Activated naive CD8-positive, alpha-beta T cell treated with anti-CD3 and anti-CD28 coated beads for 36 hours (primary cell): ENCODE measurements at regions not wholly inside any gene's neighbourhood (a gene's known extent, or its start where the extent isn't known, plus 50 kb on each side); places are given as distances from the start of the nearest gene placed in this dataset.
"Not testable (repeated sequence)": the region's sequence is repeated elsewhere in the genome, so short reads cannot be mapped to it uniquely, and the experiment has no call there.

ENCODE experiments used
- DNase-seq: peaks from one replicate; pipeline ENCODE4 v3.0.0; 2021
- H3K27ac Mint-ChIP-seq: one replicate; pipeline ENCODE4 v1.8.0; 2022; ENCODE audit warnings: mild to moderate bottlenecking, moderate library complexity, mixed read lengths
- H3K27me3 Mint-ChIP-seq: one replicate; pipeline ENCODE4 v1.8.0; 2022; ENCODE audit warnings: mild to moderate bottlenecking, mixed read lengths
- H3K36me3 Mint-ChIP-seq: one replicate; pipeline ENCODE4 v1.8.0; 2021; ENCODE audit warnings: mild to moderate bottlenecking, mixed read lengths
- H3K4me1 Mint-ChIP-seq: one replicate; pipeline ENCODE4 v1.8.0; 2021; ENCODE audit warnings: mixed read lengths
- H3K4me3 Mint-ChIP-seq: one replicate; pipeline ENCODE4 v1.8.0; 2022; ENCODE audit warnings: mild to moderate bottlenecking, moderate library complexity, mixed read lengths
- H3K9me3 Mint-ChIP-seq: one replicate; pipeline ENCODE4 v1.8.0; 2022; ENCODE audit warnings: mixed read lengths

GRCh38 chr7:156334636-156335035, 305.9 kb upstream of the RNF32 start:
- Mint-ChIP-seq H3K36me3 (no peaks in the 10 kb centered on the region), H3K4me3 (no peak overlapping the region), H3K27me3 (peaks cover 15% of the 10 kb centered on the region), H3K9me3 (no peaks in the 10 kb centered on the region), H3K27ac (no peak overlapping the region), H3K4me1 (no peaks in the 10 kb centered on the region)
- DNase-seq, result no peak

- H3K4me1 Mint-ChIP-seq, result no peaks in the 10 kb centered on the region
- no peaks in the 10 kb centered on the region for H3K36me3 Mint-ChIP-seq
- no peak overlapping the region for H3K27ac Mint-ChIP-seq
- DNase-seq, result no peak
- H3K27me3 Mint-ChIP-seq, result peaks cover 14% of the 10 kb centered on the region
- H3K9me3 Mint-ChIP-seq, result no peaks in the 10 kb centered on the region
- no peak overlapping the region for H3K4me3 Mint-ChIP-seq
These were observed 312.7 kb upstream of the RNF32 start for GRCh38 chr7:156327916-156328315.

DNA sequence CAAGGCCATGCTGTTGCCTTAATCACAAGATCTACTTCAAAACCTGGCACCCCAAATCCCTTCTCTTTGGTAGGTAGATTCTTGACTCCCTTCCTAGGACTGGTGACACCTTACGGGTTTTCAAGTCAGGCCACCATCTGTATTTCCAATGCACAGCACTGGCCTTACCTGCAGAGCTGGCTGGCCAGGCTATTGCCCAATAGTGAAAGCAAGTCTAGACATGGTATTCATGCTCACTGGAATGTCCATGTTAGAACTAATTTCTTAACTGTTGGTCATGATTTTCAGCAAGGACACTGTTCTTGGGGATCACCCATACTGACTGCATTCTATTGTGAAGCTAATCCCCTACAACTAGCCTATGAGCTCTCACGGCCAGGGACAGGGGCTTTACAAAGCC, 313.1 kb upstream of the RNF32 start:
- H3K9me3 Mint-ChIP-seq, result no peaks in the 10 kb centered on the region
- H3K4me3 Mint-ChIP-seq, result no peak overlapping the region
- H3K27ac Mint-ChIP-seq, result no peak overlapping the region
- no peaks in the 10 kb centered on the region for H3K36me3 Mint-ChIP-seq
- DNase-seq, result no peak
- H3K4me1 Mint-ChIP-seq, result no peaks in the 10 kb centered on the region
- peaks cover 14% of the 10 kb centered on the region for H3K27me3 Mint-ChIP-seq

DNA sequence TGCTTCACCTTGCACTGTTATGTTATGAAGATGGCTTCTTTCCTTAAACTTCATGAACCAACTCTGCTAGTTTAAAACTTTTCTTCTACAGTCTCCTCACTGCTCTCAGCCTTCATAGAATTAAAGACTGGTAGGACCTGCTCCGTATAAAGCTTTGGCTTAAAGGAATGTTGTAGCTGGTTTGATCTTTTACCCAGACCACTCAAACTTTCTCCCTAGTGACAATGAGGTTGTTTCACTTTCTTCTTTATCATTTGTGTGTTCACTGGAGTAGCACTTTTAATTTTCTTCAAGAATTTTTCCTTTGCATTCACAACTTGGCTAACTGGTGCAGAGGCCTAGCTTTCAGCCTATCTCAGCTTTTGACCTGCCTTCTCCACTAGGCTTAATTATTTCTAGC, 316.4 kb upstream of the RNF32 start:
- Mint-ChIP-seq H3K36me3 (no peaks in the 10 kb centered on the region), H3K27ac (no peak overlapping the region), H3K27me3 (peaks cover 27% of the 10 kb centered on the region), H3K9me3 (no peaks in the 10 kb centered on the region), H3K4me1 (no peaks in the 10 kb centered on the region), H3K4me3 (no peak overlapping the region)
- no peak for DNase-seq

DNA sequence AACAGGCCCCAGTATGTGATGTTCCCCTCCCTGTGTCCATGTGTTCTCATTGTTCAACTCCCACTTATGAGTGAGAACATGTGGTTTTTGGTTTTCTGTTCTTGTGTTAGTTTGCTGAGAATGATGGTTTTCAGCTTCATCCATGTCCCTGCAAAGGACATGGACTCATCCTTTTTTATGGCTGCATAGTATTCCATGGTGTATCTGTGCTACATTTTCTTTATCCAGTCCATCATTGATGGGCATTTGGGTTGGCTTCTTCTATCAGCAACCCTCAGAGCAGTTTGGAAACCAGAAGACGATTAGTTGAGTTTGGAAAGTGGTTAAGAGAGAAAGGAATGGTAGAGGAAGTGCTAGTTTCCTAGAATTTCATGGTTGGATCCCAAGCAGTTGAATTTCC, 319.1 kb upstream of the RNF32 start:
- H3K9me3 Mint-ChIP-seq, H3K36me3 Mint-ChIP-seq, H3K4me1 Mint-ChIP-seq, H3K4me3 Mint-ChIP-seq, H3K27ac Mint-ChIP-seq, DNase-seq: not testable (repeated sequence)
- peaks cover 39% of the 10 kb centered on the region for H3K27me3 Mint-ChIP-seq

GRCh38 chr7:156318926-156319325, 321.6 kb upstream of the RNF32 start:
- no peak for DNase-seq

DNA sequence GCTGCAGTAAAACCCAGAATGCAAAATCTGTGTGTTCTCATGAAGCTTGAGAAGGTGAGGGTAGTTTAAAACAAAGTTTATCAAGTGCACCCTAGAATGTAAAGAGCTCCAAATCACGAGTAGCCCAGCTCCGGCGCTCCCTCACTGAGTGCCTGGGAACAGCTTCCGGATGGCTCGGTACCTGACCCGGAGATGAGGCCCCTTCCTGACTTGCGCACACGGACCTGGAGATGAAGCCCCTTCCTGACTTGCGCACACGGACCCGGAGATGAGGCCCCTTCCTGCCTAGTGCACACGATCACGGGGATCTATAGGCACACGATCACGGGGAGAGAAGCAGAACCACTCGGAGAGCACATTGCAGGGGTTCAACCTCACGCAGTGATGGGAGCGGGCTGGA, 322.1 kb upstream of the RNF32 start:
- Mint-ChIP-seq H3K4me1 (no peaks in the 10 kb centered on the region), H3K4me3 (no peak overlapping the region), H3K36me3 (no peaks in the 10 kb centered on the region), H3K27ac (no peak overlapping the region), H3K9me3 (peaks cover 14% of the 10 kb centered on the region), H3K27me3 (peaks cover 46% of the 10 kb centered on the region)
- no peak for DNase-seq

More at GRCh38 chr7:156318926-156319325, 321.6 kb upstream of the RNF32 start:
- H3K4me3 Mint-ChIP-seq, result no peak overlapping the region
- no peaks in the 10 kb centered on the region for H3K4me1 Mint-ChIP-seq
- H3K9me3 Mint-ChIP-seq, result peaks cover 14% of the 10 kb centered on the region
- H3K27me3 Mint-ChIP-seq, result peaks cover 44% of the 10 kb centered on the region
- no peaks in the 10 kb centered on the region for H3K36me3 Mint-ChIP-seq
- no peak overlapping the region for H3K27ac Mint-ChIP-seq

GRCh38 chr7:156309016-156309620, 331.5 kb upstream of the RNF32 start:
- no peak for DNase-seq
- Mint-ChIP-seq H3K27ac (no peak overlapping the region), H3K9me3 (no peaks in the 10 kb centered on the region), H3K4me3 (no peak overlapping the region), H3K36me3 (no peaks in the 10 kb centered on the region), H3K4me1 (no peaks in the 10 kb centered on the region), H3K27me3 (peaks cover 23% of the 10 kb centered on the region)

- no peaks in the 10 kb centered on the region for H3K36me3 Mint-ChIP-seq
- H3K4me1 Mint-ChIP-seq, result no peaks in the 10 kb centered on the region
- DNase-seq, result no peak
- peaks cover 11% of the 10 kb centered on the region for H3K27me3 Mint-ChIP-seq
- H3K27ac Mint-ChIP-seq, result no peak overlapping the region
- no peak overlapping the region for H3K4me3 Mint-ChIP-seq
- no peaks in the 10 kb centered on the region for H3K9me3 Mint-ChIP-seq
These were observed 333.4 kb upstream of the RNF32 start for GRCh38 chr7:156307193-156307592.

GRCh38 chr7:156305351-156305750, 335.2 kb upstream of the RNF32 start:
- Mint-ChIP-seq H3K27me3 (peaks cover 7% of the 10 kb centered on the region), H3K36me3 (no peaks in the 10 kb centered on the region), H3K27ac (no peak overlapping the region), H3K9me3 (no peaks in the 10 kb centered on the region), H3K4me3 (no peak overlapping the region), H3K4me1 (no peaks in the 10 kb centered on the region)
- no peak for DNase-seq

DNA sequence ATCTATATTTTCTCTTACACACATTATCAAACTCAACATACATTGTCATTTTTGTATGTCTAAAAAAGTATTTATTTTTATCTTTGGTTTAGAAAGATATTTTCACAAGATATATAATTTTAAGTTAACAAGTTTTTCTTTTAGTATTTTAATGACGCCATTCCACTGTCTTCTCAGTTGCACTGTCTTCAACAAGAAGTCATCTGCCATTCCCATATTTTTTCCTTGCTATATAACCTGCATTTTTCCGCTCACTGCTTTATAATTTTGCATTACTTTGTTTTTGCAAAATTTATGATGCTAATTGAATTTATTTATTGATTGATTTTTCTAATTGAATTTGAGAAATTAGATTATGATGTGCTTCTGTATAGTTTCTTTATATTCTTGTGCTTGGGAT, 357.8 kb upstream of the RNF32 start:
- H3K4me1 Mint-ChIP-seq, result no peaks in the 10 kb centered on the region
- H3K27ac Mint-ChIP-seq, result no peak overlapping the region
- no peak overlapping the region for H3K4me3 Mint-ChIP-seq
- no peak for DNase-seq
- H3K27me3 Mint-ChIP-seq, result peaks cover 24% of the 10 kb centered on the region
- H3K9me3 Mint-ChIP-seq, result peaks cover 13% of the 10 kb centered on the region
- no peaks in the 10 kb centered on the region for H3K36me3 Mint-ChIP-seq

DNA sequence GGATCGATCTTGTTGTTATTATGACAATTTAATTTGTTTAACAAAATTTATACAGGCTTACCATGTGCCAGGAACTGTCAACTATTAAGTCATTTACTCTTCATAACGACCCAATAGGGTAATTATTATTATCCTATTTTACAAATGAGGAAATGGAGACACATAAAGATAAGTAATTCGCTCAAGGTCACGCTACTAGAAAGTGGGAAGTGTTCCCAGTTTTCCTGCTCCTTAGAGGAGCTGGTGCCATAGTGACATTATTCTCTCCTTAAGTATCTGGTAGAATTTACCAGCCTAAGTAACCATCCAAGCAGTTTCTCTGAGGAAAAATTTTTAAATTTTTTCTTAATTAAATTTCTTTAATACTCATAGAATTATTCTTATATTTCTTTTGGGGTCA, 360.9 kb upstream of the RNF32 start:
- Mint-ChIP-seq H3K36me3 (no peaks in the 10 kb centered on the region), H3K4me3 (no peak overlapping the region), H3K27ac (no peak overlapping the region), H3K4me1 (no peaks in the 10 kb centered on the region), H3K27me3 (peaks cover 23% of the 10 kb centered on the region), H3K9me3 (peaks cover 13% of the 10 kb centered on the region)
- DNase-seq, result no peak

GRCh38 chr7:156275292-156275691, 365.3 kb upstream of the RNF32 start:
- H3K27ac Mint-ChIP-seq, result no peak overlapping the region
- no peak overlapping the region for H3K4me3 Mint-ChIP-seq

DNA sequence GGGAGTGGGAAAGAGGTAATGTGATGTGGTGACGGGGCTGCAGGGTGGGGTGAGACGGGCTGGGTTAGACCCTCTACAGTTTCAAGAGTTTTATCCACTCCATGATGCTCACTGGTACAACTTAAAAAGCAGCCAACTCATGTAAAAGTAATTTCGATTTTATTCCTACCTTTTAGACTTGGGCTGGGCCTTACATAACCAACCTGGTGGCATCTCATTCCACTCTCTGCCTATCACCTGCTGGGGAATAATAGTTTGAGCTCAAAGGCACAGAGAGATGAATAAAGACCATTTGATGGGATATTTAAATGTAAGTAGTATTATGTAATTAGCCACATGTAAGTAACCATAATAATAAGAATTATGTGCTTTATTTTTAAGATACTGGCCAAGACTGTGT, 366.0 kb upstream of the RNF32 start:
- DNase-seq, result no peak
- H3K27ac Mint-ChIP-seq, result no peak overlapping the region
- no peaks in the 10 kb centered on the region for H3K36me3 Mint-ChIP-seq
- H3K27me3 Mint-ChIP-seq, result peaks cover 44% of the 10 kb centered on the region
- H3K4me3 Mint-ChIP-seq, result no peak overlapping the region
- no peaks in the 10 kb centered on the region for H3K9me3 Mint-ChIP-seq
- no peaks in the 10 kb centered on the region for H3K4me1 Mint-ChIP-seq

More at GRCh38 chr7:156275292-156275691, 365.3 kb upstream of the RNF32 start:
- Mint-ChIP-seq H3K36me3 (no peaks in the 10 kb centered on the region), H3K9me3 (no peaks in the 10 kb centered on the region), H3K4me1 (no peaks in the 10 kb centered on the region), H3K27me3 (peaks cover 41% of the 10 kb centered on the region)
- DNase-seq, result no peak

DNA sequence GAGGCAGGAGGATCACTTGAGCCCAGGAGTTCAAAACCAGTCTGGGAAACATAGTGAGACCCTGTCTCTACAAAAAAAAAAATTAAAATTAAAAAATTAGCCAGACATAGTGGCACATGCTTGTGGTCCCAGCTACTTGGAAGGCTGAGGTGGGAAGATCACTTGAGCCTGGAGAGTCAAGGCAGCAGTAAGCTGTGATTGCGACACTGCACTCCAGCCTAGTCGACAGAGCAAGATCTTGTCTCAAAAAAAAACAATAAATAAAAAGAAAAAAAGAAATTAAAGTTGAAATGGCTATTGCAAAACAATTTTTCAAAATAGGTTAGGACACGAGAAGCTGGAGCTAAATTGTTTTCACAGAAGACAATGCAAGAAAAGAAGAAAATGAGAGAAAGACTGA, 379.0 kb upstream of the RNF32 start:
- no peak for DNase-seq
- Mint-ChIP-seq H3K27me3 (peaks cover 21% of the 10 kb centered on the region), H3K9me3 (peaks cover 5% of the 10 kb centered on the region), H3K4me3 (no peak overlapping the region), H3K36me3 (no peaks in the 10 kb centered on the region), H3K4me1 (peaks cover 4% of the 10 kb centered on the region), H3K27ac (no peak overlapping the region)

DNA sequence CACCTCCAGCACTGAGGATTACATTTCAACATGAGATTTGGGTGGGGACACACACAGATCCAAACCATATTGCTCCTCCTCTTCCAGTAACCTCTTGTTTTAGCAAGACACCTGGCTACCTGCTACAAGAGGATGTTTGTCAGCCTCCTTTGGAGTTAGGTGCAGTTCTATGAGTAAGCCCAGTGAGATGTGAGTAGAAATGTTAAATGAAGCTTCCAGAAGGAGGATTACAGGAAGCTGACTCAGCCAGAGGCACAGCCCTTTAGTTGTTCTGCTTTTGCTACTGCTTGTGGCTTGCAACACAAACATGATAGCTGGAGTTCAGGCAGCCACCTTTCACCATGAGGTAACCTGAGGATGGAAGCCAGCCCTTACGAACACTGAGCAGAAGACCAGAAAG, 382.7 kb upstream of the RNF32 start:
- Mint-ChIP-seq H3K9me3 (peaks cover 5% of the 10 kb centered on the region), H3K27me3 (peaks cover 20% of the 10 kb centered on the region), H3K36me3 (no peaks in the 10 kb centered on the region), H3K4me3 (no peak overlapping the region), H3K27ac (no peak overlapping the region), H3K4me1 (peaks cover 4% of the 10 kb centered on the region)
- DNase-seq, result no peak
